HG02885 (cell line): ENCODE measurements at regions not wholly inside any gene's neighbourhood (a gene's known extent, or its start where the extent isn't known, plus 50 kb on each side); places are given as distances from the start of the nearest gene placed in this dataset.
"Not testable (repeated sequence)": the region's sequence is repeated elsewhere in the genome, so short reads cannot be mapped to it uniquely, and the experiment has no call there.

Experiments used
- ATAC-seq: cut with Tn5 transposase; IDR thresholded peaks from one replicate; pipeline ENCODE4 v1.9.1; 2021; ENCODE audit warnings: mild to moderate bottlenecking; ENCODE audit not compliant: unreplicated experiment, poor library complexity

DNA sequence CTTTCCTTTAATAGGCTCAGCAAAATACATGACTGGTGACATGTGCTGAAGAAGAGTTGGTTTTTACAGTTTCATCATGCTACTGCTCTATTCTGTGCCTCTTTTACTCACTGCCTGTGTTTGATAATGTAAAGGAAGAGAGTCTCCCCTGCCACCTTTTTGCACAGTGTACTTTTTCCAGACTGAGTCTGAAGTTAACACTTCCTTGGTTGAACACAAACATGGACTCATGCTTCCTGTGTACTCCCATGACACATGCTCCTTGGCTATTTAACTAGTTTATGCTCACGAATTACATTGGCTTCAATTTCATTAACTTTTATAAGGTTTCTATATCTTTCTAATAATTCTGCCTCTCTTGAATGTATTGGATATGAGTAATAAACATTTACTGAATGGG, 396.1 kb downstream of the VGLL3 start:
- no peak for ATAC-seq

DNA sequence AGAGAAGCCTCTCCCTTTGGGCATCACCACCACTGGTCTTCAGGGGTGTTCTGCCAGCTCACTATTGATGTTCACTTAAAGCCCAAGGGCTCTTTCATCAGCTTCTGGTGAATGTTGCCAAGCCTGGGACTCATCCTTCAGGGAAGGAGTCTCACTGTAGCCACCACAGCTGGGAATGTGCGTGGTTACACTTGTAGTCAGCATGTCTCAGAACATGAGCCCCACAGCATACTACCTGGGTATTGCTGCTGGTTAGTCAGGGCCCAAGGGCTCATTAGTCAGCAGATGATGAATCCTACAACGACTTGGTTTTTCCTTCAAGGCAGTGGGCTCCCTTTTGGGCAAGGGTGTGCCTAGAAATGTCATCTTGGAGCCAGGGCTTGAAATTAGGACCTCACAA, 412.9 kb downstream of the VGLL3 start:
- ATAC-seq = no peak

DNA sequence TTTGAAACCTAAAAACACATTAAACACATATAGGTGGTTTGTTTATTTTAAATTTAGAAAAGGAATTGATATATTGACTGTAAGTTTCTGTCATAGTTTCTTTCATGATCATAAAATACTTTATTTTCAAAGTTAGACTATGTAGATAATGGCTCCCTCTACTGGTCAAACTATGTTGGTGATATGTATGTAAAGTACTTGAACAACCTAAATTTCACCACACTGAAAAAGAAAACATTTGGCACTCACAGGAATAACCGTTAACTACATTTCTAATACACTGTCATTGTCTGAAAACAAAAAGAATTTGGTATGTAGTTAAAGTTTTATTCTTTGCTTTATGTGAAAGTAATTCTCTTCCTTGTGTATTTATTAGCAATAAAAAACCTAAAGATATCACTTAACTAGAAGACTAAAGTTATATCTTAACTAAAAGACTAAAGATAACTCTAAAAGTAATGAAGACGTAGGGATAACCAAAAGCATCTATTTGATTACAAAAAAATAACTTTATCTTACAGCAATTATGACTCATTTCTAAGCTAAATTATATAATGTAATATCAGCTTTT, 427.5 kb downstream of the VGLL3 start:
- ATAC-seq = peak; percentile 75

DNA sequence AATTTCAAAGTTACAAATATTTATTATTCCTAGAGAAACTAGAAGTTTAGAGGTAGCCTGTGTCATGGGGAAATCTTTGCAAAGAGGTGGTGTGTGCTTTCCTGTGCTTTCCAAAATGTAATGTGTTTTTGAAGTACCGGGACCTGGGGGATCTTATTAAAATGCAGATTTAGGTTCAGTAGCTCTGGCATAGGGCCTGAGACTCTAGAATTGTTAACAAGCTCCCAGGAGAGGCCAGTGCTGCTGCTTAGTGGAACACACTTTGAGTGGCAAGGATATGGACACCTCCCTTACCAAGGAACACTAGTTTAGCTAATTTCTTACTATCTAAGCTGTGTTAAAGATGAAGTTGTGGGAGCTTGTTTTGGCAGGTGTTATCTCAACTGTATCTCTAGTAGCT, 428.9 kb downstream of the VGLL3 start:
- no peak for ATAC-seq

DNA sequence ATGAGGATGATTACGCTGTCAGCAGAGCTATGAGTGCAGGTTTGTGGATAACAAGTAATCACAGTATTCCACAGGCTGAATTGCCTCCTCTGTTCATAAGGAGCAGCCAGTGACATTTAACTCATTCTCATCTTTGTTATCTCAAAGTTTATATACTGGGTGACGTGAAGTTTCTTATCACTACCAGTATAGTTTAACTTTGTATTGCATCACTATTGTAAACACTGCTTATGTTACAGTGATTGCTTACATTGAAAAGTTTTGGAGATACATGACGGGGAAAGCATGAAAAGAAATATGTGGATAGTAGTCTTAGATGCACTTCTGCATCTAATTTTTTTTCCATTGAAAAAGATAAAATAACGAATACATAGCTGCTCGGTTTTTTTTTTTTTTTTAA, 429.7 kb downstream of the VGLL3 start:
- no peak for ATAC-seq

DNA sequence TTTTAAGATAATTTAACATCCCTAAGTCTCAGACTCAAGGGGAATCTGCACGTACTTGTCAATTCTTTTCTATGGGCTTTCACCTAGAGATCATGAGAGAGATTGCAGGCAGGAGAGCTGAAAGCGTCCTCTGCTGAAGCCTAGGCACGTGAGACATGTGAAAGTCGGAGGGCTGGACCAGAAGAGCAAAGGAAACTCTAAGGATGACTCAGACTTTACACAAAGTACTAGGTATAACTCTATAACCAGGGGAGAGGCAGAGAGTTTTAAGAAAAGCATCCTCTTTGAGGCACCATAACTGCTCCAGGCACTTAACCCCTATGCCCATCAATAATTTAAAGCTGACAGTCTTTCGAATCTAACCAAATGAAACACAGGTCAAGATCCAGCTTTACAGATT, 436.6 kb downstream of the VGLL3 start:
- no peak for ATAC-seq

DNA sequence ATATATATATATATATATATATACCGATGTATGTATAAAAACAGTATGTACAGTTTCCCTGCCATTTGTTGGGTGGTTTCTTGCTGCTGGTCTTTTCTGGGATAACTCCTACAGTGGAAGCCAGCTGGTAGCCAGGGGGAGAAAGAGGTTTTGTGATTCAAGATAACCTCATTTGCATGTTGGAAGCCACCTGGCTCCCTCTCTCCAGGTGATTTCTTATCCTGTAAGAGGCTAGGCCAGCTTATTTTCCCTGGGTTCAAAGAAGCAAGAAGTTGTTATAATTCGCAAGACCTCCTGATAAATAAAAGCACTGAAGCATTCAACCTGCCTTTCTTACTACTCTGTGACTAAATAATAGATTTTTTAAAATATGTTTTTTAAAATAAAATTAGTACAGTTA, 443.3 kb downstream of the VGLL3 start:
- ATAC-seq = no peak

DNA sequence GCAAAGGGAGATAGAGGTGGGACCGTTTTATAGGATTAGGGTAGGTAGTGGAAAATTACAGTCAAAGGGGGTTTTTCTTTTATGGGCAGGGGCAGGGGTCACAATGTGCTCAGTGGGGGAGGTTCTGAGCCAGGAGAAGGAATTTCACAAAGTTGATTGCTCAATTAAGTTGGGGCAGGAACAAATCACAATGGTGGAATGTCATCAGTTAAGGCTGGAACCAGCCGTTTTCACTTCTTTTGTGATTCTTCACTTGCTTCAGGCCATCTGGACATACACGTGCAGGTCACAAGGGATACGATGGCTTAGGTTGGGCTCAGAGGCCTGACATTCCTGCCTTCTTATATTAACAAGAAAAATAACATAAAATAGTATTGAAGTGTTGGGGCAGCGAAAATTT, 453.8 kb downstream of the VGLL3 start:
- no peak for ATAC-seq

DNA sequence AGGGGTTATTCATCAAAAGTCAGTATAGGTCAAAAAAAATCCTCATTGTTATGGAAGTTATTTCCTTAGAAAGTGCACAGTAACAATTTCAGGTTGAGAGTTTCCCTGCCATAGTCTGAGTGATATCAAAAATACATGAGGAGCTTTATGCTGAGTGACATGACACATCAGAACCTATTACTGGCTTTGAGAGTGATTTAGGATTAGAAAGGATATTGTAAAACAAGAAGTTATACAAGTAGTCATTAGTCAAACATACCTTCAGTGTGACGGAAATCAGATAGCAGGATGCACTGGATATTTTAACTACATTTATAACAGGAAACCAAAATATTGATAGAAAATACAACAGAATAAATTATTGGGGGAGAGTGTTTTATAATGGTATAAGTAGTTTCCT, 471.1 kb downstream of the VGLL3 start:
- no peak for ATAC-seq

DNA sequence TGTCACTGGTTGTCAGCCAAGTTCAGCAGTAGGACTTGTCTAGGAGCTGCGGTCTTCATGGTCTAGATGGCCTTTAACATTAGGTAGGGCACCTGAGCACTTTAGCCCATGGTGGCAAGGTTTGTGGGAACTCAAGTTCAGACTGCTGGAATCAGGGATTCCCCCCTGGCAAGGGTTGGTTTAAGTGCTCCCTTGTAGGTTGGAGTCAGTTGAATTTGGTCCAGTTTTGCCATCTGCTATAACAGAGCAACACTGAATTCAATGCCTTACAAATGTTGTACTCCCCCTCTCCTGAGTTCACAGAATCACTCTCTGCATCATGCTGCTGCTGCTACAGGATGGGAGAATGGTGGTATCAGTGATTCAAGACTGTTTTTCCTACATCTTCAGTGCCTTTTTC, 509.3 kb downstream of the VGLL3 start:
- no peak for ATAC-seq

DNA sequence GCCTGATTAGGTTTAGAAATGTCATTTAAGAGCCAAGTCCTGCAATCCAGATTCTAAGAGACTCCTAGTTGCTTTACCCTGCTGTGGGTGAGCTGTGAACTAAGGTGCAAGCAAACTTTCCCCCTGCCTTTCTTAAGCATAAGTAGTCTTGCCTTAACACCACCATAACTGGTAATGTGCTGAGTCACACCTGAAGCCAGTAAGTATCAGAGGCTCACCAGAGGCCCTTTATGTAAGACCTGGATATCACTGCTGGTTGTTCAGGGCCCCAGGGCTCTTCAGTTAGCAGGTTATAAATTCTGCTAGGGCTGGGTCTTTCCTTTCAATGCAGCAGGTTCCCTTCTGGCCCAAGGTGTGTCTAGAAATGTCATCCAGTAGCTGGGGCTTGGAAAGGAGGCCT, 509.9 kb downstream of the VGLL3 start:
- ATAC-seq = no peak

DNA sequence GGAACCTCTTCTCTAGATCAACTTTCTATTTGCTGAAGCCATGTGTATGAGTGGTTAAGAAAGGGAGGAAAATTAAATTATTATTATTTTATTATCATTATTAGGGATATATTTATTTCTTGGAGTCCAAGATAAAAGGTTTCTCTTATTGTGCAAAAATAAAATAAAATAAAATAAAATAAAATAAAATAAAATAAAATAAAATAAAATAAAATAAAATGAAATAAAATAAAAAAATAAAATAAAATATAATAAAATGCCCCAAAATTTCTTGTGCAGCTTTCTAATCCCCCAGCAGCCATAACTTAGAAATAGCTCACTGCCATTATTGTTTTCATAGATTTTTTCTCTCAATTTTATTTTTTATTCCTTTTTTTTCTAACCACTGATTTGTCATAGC, 526.8 kb downstream of the VGLL3 start:
- no peak for ATAC-seq

DNA sequence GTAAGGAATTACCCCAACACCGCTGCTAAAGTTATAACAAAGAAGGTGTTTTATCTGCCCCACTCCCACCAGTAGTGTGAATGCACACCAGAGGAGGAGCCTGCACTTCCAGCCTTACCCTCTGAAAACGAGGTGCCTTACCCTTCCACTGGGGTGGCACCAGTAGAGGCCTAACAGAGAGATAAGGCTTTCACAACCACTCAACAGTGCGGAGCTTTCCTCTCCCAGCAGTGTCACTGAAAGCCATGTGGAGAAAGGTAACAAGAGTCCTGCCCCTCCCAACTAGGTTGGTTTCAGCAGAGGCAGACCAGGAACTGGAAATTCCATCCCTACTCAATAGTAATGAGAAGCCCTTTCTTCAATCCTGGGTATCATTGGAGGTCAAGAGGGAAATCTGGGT, 539.2 kb downstream of the VGLL3 start:
- no peak for ATAC-seq

DNA sequence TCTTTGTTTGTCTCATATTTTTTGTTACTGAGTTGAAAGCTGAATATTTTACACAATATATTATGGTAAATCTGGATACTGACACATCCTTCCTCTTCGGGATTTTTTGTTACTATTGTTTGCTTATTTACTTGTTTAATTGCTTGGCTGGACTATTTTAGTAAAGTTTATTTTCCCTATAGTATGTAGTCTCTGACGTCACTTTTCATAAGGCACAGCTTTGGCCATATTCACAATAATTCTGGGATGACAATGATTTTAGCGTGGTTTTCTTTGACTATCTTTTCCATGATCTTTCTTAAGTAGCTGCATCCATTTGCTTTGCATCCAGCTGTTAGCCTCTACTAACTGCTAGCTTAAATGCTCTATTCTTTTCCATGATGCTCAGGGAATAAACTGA, 552.4 kb downstream of the VGLL3 start:
- ATAC-seq = no peak

DNA sequence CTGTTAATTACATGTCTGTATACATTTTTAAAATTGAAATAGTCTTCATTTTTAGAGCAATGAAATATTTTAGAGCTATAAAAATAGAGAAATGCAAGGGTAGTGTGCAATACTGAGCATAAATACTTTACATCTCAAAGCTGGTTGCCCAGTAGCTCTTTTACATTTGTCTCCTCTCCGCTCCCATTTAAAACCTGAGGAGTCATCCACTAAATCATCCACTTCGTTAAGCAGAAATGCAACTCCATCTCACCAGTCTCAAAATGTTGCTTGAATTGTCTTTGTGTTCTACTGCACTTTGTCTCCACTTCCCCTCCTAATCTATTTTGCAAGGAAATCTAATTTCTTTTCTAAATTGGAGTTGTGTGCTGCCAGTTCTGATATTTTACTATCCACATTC, 563.6 kb downstream of the VGLL3 start:
- ATAC-seq = no peak

DNA sequence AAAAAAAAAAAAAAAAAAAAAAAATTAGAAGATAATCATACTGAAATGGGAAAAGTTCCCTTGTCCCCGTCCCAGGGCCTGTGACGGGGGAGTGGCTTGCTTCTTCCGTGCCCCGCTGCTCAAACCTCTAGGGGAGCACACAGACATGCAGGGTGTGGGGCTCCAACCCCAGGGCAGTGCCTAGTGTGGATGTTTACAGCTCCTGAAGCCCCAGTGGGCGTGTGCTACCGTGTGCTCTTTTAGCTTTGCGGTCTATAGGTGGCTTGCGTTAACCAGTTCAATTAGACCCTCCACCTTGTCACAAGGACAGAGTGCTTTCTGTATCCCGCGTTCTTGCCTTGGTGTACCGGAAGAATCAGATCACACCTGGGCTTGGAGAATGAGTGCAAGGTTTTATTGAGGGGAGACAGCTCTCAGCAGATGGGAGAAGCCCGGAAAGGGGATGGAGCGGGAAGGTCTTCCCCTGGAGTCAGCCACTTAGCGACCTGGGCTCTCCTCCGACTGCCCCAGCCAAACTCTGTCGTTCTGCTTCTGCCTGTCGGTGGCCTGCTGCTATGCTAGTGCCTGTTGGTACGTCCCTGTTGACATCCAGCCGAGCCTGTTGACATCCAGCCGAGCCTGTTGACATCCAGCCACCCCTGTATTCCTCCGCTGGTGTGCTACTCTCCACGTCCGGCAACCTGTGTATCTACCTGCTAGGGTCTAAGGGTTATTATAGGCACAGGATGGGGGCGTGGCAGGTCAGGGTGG, 569.8 kb downstream of the VGLL3 start:
- ATAC-seq = no peak

DNA sequence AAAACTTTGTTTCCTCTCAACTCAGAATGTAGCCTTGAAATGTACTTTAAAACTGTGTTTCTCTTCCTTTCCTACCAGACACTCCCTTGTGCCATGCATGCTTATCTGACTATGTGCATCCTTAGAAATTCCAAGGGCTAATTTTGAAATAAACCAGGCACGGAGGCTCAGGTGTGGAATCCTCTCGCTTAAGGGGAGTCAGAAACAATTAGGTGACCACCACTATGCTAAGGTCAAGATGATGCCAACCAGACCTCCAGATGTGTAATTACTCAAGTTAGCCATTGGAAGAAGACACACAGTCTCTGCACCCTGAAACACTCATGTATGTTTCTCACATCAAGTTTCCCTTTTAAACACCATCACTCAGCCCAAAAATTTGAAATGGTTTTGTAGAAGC, 572.1 kb downstream of the VGLL3 start:
- ATAC-seq = no peak

DNA sequence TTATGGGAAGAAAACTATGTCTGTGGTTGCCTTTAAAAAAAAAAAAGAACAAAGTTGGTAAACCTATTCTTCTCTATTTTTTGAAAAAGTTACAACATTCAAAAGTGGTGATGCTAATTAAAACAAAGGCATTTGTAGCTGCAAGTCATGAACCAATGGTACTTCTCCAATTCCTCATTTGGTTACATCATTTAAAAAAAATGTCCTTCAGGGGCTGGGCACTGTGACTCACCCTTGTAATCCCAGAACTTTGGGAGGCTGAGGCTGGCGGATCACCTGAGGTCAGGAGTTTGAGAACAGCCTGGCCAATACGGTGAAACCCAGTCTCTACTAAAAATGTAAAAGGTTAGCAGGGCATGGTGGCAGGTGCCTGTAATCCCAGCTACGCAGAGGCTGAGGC, 574.6 kb downstream of the VGLL3 start:
- ATAC-seq = no peak

DNA sequence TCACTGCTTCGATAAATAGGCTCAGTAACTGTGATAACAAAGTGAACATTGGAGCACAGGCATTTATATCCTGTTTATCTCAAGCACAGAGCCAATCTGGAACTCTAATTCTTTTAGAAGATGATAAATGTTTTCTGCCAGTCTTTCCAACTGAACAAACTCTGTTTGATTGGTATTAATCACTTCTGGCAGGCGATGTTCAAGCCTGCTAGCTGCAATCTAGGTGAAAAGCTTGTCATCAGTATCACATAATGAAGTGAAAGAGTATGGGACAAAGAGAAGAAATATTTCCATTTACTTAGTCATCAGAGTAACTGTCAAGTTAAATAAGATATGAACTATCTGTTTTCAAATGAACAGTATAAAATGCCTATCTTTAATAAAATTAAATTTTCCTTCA, 577.3 kb downstream of the VGLL3 start:
- no peak for ATAC-seq

DNA sequence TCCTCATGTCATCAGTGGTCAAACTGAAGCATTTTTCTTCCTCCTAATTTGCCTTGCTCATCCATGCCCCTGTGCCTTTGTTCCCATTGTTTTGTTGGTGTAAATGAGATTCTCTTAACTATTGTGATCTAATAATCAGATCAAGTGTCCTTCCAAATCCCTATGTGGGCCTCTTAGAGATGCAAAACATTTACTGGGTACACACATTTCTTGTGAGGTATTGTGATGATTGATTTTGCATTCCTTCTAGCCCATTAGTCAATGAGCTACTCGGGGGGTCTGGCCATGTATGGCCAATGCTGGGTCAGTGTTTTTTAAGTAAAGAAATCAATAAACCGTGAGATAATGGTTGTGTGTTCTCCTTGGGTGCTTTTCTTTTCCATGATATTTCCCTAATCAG, 580.4 kb downstream of the VGLL3 start:
- ATAC-seq = no peak

DNA sequence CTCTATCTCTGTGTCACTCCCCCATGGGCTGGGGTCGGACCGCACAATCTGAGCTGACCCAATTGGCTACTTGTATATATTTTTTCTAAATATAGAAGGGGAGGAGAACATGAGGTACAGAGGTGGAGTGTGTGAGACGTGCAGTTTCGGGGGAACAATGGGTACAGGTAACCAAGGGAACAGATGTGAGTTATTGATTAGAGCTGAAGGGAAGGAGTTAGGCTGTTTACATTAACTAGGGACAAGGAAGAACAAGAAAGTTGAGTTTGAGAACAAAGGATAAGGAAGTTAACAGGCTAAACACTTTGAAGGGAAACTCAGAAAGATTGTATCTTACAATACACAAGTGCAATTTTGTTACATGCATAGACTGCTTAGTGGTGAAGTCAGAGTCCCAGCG, 601.2 kb downstream of the VGLL3 start:
- not testable (repeated sequence) for ATAC-seq

DNA sequence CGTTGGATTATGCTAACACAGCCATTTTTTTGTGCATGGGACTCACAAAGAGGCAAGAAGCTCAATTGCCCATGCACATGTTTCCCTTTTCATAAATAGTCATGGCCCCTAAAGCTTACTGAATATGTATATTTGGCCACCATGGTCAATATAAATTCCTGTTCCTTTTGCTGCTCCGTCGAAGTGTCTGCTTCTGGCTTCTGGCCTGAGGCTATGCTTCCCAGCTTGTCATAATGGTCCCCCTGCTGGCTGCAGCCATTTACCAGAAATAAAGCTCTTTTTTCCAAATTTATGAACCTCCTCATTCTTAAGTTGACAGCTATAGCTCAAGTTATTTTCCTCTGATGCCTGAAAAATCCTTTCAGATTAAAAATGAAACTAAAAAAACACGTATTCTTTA, 602.1 kb downstream of the VGLL3 start:
- no peak for ATAC-seq
